Left hindlimb (tissue), 1 donor: ENCODE measurements at regions not wholly inside any gene's neighbourhood (a gene's known extent, or its start where the extent isn't known, plus 50 kb on each side); places are given as distances from the start of the nearest gene placed in this dataset.
"Not testable (repeated sequence)": the region's sequence is repeated elsewhere in the genome, so short reads cannot be mapped to it uniquely, and the experiment has no call there.

ENCODE experiments used
- DNase-seq: peaks from one replicate; pipeline ENCODE4 v3.0.0-alpha.2; 2018

DNA sequence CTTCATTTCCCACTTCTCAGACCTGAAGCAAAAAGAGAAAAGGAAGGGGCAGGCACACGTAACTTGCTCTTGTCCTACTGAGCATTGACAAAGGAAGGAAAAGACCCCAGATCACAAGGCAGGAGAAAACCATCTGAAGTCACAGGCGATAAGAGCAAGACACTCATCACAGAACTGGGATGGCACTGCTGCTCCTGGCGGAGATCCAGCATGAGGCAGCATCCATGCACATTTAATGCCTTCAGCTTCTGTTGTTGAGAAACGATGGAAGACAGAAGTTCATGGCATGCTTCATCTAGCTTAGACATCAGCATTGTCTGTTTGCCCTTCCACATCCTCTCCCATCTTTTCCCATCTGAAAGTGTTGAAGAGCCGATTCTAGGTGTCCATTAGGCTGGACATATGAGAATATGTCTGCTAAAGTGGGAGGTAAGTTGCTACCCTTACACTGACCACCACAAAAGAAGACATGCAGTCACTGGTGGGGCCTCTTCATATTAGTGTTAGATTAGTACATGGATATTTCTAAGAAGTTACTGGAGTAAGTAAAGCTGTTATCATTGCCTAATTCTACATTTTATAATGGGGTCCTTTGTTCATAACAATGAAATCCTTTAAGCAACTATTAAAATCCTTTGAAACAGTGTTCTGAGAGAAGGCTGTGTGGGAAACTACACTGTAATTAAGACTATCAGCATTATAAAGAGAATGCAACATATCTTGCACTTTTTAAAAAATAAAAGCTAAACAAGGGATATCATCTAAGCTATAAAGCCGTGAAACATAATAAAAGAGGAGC lies 618.5 kb downstream of the C6orf118 start:
- no peak for DNase-seq

DNA sequence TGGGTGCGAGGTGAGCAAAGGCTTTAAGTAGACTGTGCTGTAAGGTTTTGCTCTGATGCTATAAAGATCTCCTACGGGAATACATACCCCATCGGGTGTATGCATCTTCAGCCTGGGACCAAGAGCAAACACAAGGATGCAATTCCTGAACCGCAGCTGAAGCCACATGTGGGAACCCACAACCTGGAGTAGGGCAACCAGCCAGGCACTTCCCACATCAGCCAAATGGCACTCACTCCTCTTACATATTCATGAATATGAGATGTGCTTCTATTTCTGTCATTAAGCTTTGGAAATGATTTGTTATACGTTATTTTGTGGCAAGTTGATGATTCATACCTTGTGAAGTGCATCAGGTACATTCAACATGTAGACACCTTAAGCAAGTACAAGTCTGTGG lies 619.2 kb downstream of the C6orf118 start:
- DNase-seq, result no peak

GRCh38 chr6:164665328-164665727 lies 644.1 kb downstream of the C6orf118 start:
- no peak for DNase-seq

DNA sequence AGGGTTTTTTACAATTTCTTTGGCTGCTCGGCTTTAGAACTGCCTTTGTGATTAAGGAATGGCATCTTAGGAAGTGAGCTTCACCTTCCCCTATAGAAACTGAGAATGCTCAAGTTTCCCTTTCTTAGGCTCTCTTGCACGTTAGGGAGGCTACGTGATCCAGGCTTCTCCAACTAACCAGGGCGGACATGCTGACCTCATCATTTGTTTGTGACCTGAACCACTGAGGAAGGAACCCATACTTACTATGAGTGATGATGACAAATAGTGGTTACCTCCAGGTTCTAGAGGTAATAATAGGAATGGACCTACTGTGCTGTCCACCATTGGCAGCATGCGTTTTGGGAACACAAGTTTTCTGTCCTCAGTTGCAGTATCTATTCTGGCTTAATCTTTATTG lies 645.8 kb downstream of the C6orf118 start:
- no peak for DNase-seq

GRCh38 chr6:164661716-164662115 lies 647.7 kb downstream of the C6orf118 start:
- no peak for DNase-seq

- DNase-seq, result no peak
Observed at GRCh38 chr6:164660781-164661180, 648.6 kb downstream of the C6orf118 start.

DNA sequence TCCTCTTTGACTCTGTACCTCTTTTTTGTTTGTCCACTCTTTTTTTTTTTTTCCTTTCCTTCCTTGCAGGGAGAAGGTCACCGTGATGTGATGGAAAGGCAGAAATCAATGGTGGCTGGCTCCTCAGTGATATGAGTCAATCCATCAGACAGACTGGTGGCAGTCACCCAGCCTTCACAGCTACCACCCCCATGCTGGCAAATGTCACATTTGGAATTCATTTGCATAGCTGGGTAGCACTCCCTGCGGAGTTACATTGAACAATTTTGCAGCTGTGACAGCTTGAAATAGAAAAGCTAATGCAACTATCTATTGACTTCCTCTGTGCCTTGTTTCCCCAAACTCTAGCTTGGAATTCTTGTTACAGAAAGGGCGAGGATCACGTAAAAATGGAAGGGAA lies 668.4 kb downstream of the C6orf118 start:
- no peak for DNase-seq

GRCh38 chr6:164628302-164628931 lies 681.0 kb downstream of the C6orf118 start:
- no peak for DNase-seq

- no peak for DNase-seq
Observed at GRCh38 chr6:164616917-164617524, 692.4 kb downstream of the C6orf118 start.

GRCh38 chr6:164612751-164613150 lies 696.7 kb downstream of the C6orf118 start:
- no peak for DNase-seq

DNA sequence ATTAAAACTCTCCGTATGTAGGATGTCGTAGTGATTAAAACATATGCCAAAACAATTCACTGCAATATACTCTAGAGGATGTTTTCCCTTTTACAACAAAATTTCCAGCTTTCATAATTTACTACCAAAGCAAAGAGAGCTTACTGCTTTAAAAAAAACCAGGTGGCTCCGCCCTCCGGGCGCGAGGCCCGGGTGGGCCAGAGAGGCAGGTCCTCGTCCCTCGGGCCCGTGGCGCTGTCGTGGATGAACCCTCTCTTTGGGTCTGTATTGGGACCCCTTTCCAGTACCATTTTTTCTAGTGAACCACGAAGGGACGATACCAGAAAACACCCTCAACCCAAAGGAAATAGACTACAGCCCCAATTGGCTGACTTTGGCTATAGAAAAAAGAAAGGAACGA lies 698.5 kb downstream of the C6orf118 start:
- not testable (repeated sequence) for DNase-seq

DNA sequence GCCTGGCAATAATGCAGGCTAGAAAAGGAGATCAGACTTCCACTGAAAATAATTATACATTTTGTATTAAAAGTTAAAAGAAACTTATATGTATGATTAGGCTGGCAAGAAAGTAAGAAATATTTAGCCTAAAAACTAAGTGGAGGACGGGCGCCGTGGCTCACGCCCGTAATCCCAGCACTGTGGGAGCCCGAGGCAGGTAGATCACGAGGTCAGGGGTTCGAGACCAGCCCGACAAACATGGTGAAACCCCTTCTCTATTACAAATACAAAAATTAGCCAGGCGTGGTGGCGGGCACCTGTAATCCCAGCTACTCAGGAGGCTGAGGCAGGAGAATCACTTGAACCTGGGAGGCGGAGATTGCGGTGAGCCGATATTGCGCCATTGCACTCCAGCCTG lies 707.0 kb downstream of the C6orf118 start:
- not testable (repeated sequence) for DNase-seq

DNA sequence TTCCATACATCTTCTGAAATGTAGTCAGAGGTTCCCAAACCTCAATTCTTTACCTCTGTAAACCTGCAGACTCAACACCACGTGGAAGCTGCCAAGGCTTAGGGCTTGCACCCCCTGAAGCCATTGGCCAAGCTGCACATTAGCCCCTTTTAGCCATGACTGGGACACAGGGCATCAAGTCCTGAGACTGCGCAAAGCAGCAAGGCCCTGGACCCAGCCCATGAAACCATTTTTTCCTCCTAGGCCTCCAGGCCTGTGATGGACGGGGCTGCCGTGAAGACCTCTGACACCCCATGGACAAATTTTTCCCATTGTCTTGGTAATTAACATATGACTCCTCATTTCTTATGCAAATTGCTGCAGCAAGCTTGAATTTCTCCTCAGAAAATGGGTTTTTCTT lies 727.8 kb downstream of the C6orf118 start:
- no peak for DNase-seq

- no peak for DNase-seq
Observed at GRCh38 chr6:164579035-164579434, 730.4 kb downstream of the C6orf118 start.

DNA sequence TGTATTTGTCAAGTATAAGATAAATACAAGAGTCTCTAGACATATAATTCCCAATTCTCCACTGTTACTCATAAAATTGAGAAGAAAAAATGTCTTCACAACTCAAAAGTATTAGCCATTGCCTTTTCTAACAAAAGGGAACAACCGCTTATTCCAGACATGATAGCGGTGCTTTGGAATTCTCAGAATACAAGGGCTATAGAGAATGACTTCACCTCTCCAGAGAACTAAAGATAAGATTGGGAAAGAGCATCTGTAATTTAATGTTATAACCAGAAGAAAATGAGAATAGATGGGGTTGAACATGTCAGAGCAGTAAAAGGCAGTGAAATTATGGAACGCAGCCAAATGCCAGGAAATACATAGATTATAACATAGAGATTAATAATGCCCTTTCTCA lies 730.8 kb downstream of the C6orf118 start:
- no peak for DNase-seq

- DNase-seq, result no peak
Observed at GRCh38 chr6:164570801-164571200, 738.6 kb downstream of the C6orf118 start.

DNA sequence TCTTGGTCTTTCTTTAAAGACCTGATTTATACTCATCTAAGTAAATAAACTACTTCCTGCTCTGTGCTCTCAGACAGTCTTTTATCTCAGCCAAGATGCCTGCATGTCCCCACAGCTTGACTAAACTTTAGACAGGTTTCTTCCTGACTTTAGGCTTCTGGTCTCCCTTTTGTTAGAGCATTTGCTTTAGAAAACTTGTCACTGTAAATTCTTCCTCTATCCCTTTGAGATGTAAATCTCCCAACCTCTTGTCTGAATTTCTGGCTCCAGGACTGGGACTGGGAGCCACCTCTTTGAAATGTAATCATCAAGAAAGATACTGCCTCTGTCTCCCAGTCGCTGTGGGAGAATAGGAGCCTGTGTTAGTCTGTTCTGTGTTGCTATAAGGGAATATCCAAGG lies 739.9 kb downstream of the C6orf118 start:
- DNase-seq, result no peak

DNA sequence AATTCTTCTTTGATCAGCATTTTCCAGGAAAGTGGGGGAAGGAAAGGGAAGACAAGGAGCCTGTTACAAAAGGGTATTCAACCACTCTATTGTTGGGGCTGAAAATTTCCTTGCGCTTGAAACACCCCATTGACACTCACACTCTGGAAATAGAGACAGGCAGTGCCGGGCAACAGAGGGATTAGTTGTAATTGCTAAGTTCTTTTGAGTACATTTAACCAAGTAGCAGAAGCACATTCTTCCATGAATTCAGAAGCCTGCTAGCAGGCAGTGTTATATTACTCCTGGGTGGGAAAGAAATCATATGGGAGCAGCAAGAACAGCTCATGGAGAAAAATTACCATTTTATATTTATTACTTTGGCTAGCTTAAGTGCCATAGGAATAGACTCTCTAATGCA lies 745.5 kb downstream of the C6orf118 start:
- no peak for DNase-seq

DNA sequence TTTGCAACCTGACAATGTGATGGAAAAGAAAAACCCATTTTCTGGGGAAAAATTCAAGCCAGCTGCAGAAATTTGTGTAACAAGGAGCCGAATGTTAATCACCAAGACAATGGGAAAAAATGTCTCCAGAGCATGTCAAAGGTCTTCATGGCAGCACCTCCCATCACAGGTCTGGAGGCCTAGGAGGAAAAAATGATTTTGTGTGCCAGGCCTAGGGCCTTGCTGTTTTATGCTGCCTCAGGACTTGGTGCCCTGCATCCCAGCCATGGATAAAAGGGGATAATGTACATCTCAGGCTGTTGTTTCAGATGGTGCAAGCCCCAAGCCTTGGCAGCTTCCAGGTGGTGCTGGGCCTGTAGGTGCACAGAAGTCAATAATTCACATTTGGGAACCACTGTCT lies 747.7 kb downstream of the C6orf118 start:
- DNase-seq, result no peak

GRCh38 chr6:164554700-164555476 lies 754.5 kb downstream of the C6orf118 start:
- no peak for DNase-seq

DNA sequence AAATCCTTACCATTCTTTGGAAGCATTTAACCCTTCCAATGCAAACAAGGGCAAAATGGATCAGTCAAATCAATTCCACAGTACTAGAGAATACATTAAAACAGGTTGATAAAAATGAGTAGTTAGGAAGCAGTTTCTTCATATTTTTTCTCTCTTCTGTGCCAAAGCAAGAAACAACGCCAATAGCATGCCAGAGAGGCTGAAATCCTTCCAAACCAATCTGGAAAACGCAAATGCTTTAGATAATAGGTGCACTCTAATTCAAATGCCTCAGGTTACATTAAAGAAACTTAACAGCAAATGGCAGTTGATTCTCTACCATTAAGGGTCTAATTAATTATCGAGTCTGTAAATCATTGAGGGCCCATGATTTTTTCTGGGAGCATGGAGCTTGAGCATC lies 755.2 kb downstream of the C6orf118 start:
- no peak for DNase-seq

- no peak for DNase-seq
Observed at GRCh38 chr6:164551706-164552105, 757.7 kb downstream of the C6orf118 start.

DNA sequence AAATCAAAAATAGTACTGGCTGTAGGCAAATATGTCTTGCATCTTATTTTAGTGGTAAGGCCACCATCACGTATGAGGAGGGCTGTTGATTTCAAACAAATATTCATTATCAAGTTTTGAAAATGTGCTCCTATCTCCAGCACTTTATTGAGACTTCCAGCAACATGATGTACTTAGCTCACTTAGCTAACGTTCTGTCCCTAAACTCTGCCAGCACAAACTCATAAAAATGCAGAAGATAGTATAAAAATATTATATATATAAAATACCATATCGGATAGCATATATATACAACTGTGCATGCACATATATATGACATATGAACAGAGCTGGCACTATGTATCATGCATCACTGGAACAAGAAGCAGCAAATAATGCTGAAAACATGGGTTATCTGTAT lies 762.3 kb downstream of the C6orf118 start:
- no peak for DNase-seq
